Forelimb muscle (tissue), 1 donor: ENCODE measurements at regions not wholly inside any gene's neighbourhood (a gene's known extent, or its start where the extent isn't known, plus 50 kb on each side); places are given as distances from the start of the nearest gene placed in this dataset.
"Not testable (repeated sequence)": the region's sequence is repeated elsewhere in the genome, so short reads cannot be mapped to it uniquely, and the experiment has no call there.

Experiments used
- DNase-seq: peaks from one replicate; pipeline ENCODE4 v3.0.0-alpha.2; 2013; ENCODE audit warnings: low read depth

GRCh38 chr6:80547827-80548226, 441.4 kb downstream of the BCKDHB start:
- DNase-seq = no peak

GRCh38 chr6:80544976-80545722, 438.7 kb downstream of the BCKDHB start:
- no peak for DNase-seq

GRCh38 chr6:80544555-80544954, 438.1 kb downstream of the BCKDHB start:
- no peak for DNase-seq

DNA sequence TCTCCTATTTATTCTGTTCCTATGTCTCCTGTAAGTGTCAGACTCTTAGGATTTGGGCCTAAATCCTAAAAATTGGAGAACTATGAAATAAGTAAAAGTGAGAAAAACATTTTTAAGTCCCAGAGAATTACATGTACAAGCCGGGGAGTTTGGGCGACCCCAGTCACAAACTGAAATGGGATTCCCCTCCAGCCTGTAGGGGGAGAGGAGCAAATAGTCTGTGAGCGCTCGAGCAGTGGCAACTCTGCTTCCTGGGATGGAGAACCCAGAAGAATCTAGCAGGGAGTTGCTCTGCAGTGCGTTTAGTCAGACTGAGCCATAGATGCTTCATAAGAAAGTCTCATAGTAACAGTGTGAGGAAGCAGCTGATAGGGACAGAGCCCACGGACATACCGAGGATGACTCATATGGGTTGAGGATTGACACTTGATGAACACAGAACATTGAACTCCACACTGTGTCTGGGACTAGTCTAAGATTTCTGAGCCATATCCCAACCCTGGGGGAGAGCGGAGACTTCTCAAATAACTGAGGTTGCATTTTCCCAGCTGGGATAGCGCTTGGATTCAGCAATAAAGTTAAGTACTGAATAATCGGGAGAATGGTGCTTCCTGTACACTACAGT, 437.2 kb downstream of the BCKDHB start:
- DNase-seq = no peak

DNA sequence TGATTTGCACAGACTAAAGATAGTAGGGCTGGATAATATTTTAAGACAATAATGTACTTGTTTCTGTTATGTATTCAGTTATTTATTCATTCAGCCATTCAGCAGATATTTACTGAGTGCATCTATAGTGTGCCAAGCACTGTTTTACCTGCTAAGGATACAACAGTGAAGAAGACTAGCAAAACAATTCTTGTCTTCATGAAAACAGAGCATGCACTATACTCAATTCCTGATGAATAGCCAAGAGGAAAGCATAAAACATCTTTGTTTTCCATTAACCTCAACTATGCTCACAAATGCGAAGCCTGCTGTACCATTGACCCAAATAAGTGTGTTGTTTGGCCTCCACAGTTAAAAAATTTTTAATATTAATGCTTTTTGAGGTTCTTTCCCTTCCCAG, 436.7 kb downstream of the BCKDHB start:
- DNase-seq = no peak

DNA sequence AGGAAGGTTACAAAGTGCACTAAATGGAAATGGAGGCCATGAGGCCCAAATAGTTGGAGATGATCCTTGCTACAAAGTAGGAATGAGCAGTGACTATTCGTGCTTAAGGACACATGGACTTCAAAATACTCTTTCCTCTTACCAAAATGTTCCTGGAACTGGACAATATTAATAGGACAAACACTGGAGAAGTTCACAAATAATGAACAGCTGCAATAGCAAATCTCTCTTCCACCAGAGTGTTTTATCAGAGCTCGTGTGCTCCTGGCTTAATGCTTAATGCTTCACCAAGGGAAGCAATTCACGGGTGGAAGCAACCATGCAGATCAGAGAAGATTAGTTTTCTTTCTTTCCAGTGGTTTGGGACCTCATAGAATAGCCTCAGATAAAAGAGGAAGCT, 435.4 kb downstream of the BCKDHB start:
- DNase-seq = no peak

GRCh38 chr6:80541181-80541580, 434.7 kb downstream of the BCKDHB start:
- no peak for DNase-seq

GRCh38 chr6:80540700-80541099, 434.2 kb downstream of the BCKDHB start:
- DNase-seq = no peak

GRCh38 chr6:80537118-80537972, 430.9 kb downstream of the BCKDHB start:
- no peak for DNase-seq

- DNase-seq = no peak
Measured at GRCh38 chr6:80535914-80536565, 429.6 kb downstream of the BCKDHB start.

DNA sequence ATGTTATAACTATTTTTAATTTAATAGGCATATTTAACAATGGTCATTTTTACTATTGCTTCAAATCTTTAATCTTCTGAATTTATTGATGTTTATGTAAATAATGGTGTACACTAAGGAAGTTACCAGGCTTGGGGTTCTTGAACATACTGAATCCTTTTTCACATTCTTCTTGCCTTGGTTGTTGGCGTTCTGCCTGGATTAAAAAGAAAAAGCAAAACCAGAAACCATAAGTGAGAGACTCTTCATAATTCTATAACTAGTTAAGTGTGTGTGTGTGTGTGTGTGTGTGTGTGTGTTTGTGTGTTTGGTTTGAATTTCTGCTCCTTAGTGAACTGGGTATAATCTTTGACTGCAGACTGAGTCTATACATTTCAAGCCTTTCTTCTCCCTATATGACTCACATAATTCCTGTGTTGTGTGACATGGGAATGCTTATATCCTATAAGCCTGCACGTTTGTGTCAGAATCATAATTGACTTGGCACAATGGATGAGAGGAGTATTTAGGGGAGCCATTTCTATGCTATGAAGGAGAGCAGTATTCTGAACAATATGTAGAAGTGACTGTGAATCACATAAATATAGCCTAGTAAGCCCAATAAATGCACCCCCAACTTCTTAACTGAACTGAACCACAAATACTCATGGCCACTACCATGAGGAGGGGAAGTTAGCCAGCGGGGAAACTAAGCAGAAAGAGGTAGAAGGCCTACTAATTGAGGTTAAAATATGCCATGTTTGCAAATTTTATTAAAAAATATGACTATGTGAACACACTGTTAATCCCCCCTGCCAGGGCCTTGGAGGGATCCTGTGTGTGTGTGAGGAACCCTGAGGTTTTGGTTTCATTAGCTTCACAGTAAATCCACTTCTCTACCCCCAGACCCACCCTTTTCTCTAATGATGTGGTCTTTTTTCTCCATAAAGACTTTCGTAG, 425.5 kb downstream of the BCKDHB start:
- no peak for DNase-seq

DNA sequence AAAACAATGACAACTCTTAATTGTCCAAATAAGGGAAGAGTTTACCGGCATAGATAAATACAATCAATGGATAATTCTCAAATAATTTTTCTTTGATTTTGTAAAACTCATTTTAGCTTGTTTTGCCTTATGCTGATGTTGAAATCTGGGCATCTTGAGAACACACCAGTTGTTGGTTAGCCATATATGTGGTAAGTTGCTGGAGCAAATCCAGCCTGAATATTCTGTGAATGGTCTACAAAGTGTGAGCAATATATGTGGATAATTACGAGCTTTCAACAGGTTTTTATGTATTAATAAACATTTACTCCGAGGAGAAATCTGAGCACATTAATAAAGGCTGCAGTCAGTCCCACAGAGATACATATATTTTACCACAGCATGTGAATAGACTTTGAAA, 423.6 kb downstream of the BCKDHB start:
- no peak for DNase-seq

GRCh38 chr6:80528115-80528514, 421.6 kb downstream of the BCKDHB start:
- DNase-seq = no peak

- DNase-seq = no peak
Measured at GRCh38 chr6:80527552-80528052, 421.1 kb downstream of the BCKDHB start.

DNA sequence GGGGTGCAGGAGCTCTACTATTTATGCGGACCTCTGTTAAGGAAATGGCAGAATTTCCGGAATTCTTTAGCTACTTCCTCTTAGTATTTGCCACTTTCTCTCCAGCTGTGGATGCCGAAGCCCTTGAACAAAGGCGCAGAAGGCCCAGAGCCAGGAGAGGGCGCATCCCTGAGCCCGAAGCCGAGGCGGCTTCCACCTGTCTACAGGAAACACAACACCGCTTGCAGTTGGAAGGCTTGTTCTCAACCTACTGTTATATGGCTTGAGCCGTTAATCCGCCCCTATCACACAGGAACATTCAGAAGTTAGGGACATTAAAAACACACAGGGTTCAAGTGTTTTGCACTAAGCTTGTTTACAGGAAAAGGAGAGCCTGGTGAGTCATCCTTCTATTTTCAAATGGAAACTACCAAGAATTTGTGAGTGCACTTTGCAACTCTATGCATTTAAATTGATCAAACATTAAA, 417.1 kb downstream of the BCKDHB start:
- no peak for DNase-seq

GRCh38 chr6:80523010-80523409, 416.5 kb downstream of the BCKDHB start:
- DNase-seq = no peak

GRCh38 chr6:80522576-80522975, 416.1 kb downstream of the BCKDHB start:
- DNase-seq = no peak

GRCh38 chr6:80519811-80520594, 413.5 kb downstream of the BCKDHB start:
- no peak for DNase-seq

GRCh38 chr6:80517525-80517924, 411.1 kb downstream of the BCKDHB start:
- no peak for DNase-seq

GRCh38 chr6:80510521-80510920, 404.1 kb downstream of the BCKDHB start:
- DNase-seq = not testable (repeated sequence)
